H1 (cell line): ENCODE measurements at regions not wholly inside any gene's neighbourhood (a gene's known extent, or its start where the extent isn't known, plus 50 kb on each side); places are given as distances from the start of the nearest gene placed in this dataset.

ENCODE experiments used
- CTCF ChIA-PET: fragments of 300-600 bp; sonication (Branson Sonifier 250); formaldehyde crosslinking; loops from one replicate; lab custom pipeline; 2021; ENCODE audit not compliant: partially characterized antibody; lab: Charles Lee
- POLR2A ChIA-PET: fragments of 300-600 bp; sonication (Branson Sonifier 250); formaldehyde crosslinking; loops from one replicate; lab custom pipeline; 2021; ENCODE audit warnings: inconsistent platforms; ENCODE audit not compliant: partially characterized antibody; lab: Charles Lee
- DNase-seq, 2 experiments: peaks; one replicate each; pipeline versions ENCODE4 v3.0.0 to v3.0.0-alpha.2; 2010 to 2022; ENCODE audit warnings: low spot score in 2 of 2, low read depth in 1 of 2, mixed read lengths in 1 of 2
- FAIRE-seq: peaks from 2 replicates; lab custom pipeline; 2011; peaks lifted over from hg19 to GRCh38; lab: Jason Lieb, UNC
- H2AFZ ChIP-seq: 2 replicates; pipeline ENCODE4 v1.8.1; 2012; ENCODE audit warnings: low read length, inconsistent platforms
- H2AK5ac ChIP-seq: 2 replicates; pipeline ENCODE4 v1.6.1; 2013; ENCODE audit warnings: low read depth, low read length
- H2BK120ac ChIP-seq: replicated peaks from 2 replicates; pipeline ENCODE3; 2013; ENCODE audit warnings: low read depth, low read length, inconsistent platforms
- H2BK12ac ChIP-seq: 2 replicates; pipeline ENCODE4 v1.6.1; 2013; ENCODE audit warnings: low read depth, low read length
- H2BK15ac ChIP-seq: 2 replicates; pipeline ENCODE4 v1.6.1; 2013; ENCODE audit warnings: low read length
- H2BK20ac ChIP-seq: 2 replicates; pipeline ENCODE4 v1.6.1; 2013; ENCODE audit warnings: low read length
- H2BK5ac ChIP-seq: 2 replicates; pipeline ENCODE4 v1.6.1; 2013; ENCODE audit warnings: low read depth, low read length
- H3K14ac ChIP-seq: 2 replicates; pipeline ENCODE4 v1.6.1; 2013; ENCODE audit warnings: inconsistent platforms; ENCODE audit not compliant: insufficient read length
- H3K18ac ChIP-seq: 2 replicates; pipeline ENCODE4 v1.6.1; 2013; ENCODE audit warnings: low read length; ENCODE audit errors: extremely low read depth
- H3K23ac ChIP-seq: 2 replicates; pipeline ENCODE4 v1.6.1; 2013; ENCODE audit warnings: inconsistent platforms; ENCODE audit not compliant: insufficient read length
- H3K23me2 ChIP-seq: 2 replicates; pipeline ENCODE4 v1.6.1; 2013; ENCODE audit warnings: low read depth, low read length
- H3K27ac ChIP-seq: 2 replicates; pipeline ENCODE4 v1.6.1; 2011; ENCODE audit warnings: low read depth, low read length, inconsistent platforms
- H3K27me3 ChIP-seq, 4 experiments: replicated peaks in 1 of 4; 1 replicate in 1 of 4; 2 replicates in 3 of 4; pipeline versions ENCODE4 v1.6.1 to v1.8.1; 2011 to 2013; ENCODE audit warnings: low read length in 3 of 4, mild to moderate bottlenecking in 3 of 4, inconsistent platforms in 2 of 4, mixed read lengths in 2 of 4, moderate library complexity in 1 of 4; ENCODE audit not compliant: control insufficient read depth in 3 of 4, insufficient read depth in 3 of 4; ENCODE audit errors: extremely low read depth in 1 of 4
- H3K36me3 ChIP-seq, 4 experiments: 2 replicates each; pipeline versions ENCODE4 v1.6.1 to v1.8.1; 2011 to 2013; ENCODE audit warnings: mild to moderate bottlenecking in 4 of 4, low read length in 3 of 4, moderate library complexity in 2 of 4, control low read depth in 1 of 4, inconsistent platforms in 1 of 4; ENCODE audit not compliant: insufficient read depth in 4 of 4, control insufficient read depth in 2 of 4
- H3K4ac ChIP-seq: replicated peaks from 2 replicates; pipeline ENCODE3; 2013; ENCODE audit warnings: low read length, low read depth, mixed read lengths, inconsistent platforms; ENCODE audit not compliant: insufficient read length
- H3K4me1 ChIP-seq, 4 experiments: replicated peaks in 1 of 4; 1 replicate in 1 of 4; 2 replicates in 3 of 4; pipeline versions ENCODE4 v1.6.1 to v1.8.1; 2011 to 2013; ENCODE audit warnings: low read length in 3 of 4, inconsistent platforms in 2 of 4, mixed read lengths in 1 of 4; ENCODE audit not compliant: insufficient read depth in 4 of 4, control insufficient read depth in 3 of 4
- H3K4me2 ChIP-seq, 2 experiments: 2 replicates each; pipeline versions ENCODE4 v1.6.1 to v1.8.1; 2011 to 2013; ENCODE audit warnings: low read depth in 2 of 2, low read length in 2 of 2, control low read depth in 1 of 2, inconsistent platforms in 1 of 2, mild to moderate bottlenecking in 1 of 2; ENCODE audit not compliant: insufficient read depth in 1 of 2
- H3K4me3 ChIP-seq, 4 experiments: fragments of 200-600, 300-600 bp in 1 of 4; sonication (generic), shearing (Covaris generic), sonication (Bioruptor Twin) in 1 of 4; 2 replicates each; pipeline versions ENCODE4 v1.5.1 to v1.8.1; 2011 to 2016; ENCODE audit warnings: low read length in 4 of 4, low read depth in 3 of 4, control low read depth in 2 of 4, inconsistent platforms in 2 of 4, mild to moderate bottlenecking in 2 of 4, mixed read lengths in 1 of 4, moderate library complexity in 1 of 4; ENCODE audit not compliant: insufficient read depth in 2 of 4; ENCODE audit errors: extremely low read depth in 1 of 4
- H3K56ac ChIP-seq: replicated peaks from 2 replicates; pipeline ENCODE3; 2013; ENCODE audit warnings: low read depth, mild to moderate bottlenecking, mixed read lengths, low read length, inconsistent platforms; ENCODE audit not compliant: insufficient read length
- H3K79me1 ChIP-seq: 2 replicates; pipeline ENCODE4 v1.6.1; 2013; ENCODE audit warnings: low read depth, low read length, control low read depth
- H3K79me2 ChIP-seq, 2 experiments: 2 replicates each; pipeline versions ENCODE4 v1.6.1 to v1.8.1; 2012 to 2013; ENCODE audit warnings: low read length in 2 of 2, mild to moderate bottlenecking in 2 of 2, inconsistent platforms in 1 of 2; ENCODE audit not compliant: insufficient read depth in 2 of 2, control insufficient read depth in 1 of 2
- H3K9ac ChIP-seq, 4 experiments: replicated peaks in 1 of 4; 1 replicate in 1 of 4; 2 replicates in 3 of 4; pipeline versions ENCODE4 v1.6.1 to v1.8.1; 2011 to 2013; ENCODE audit warnings: low read depth in 3 of 4, low read length in 3 of 4, control low read depth in 2 of 4, mild to moderate bottlenecking in 2 of 4, moderate library complexity in 2 of 4, inconsistent platforms in 1 of 4; ENCODE audit errors: extremely low read depth in 1 of 4
- H3K9me3 ChIP-seq, 2 experiments: 2 replicates each; pipeline versions ENCODE4 v1.6.1 to v1.8.1; 2012 to 2013; ENCODE audit warnings: mild to moderate bottlenecking in 2 of 2, moderate library complexity in 2 of 2, control low read depth in 1 of 2, inconsistent platforms in 1 of 2, low read depth in 1 of 2, low read length in 1 of 2, mixed read lengths in 1 of 2; ENCODE audit not compliant: insufficient read depth in 2 of 2
- H4K20me1 ChIP-seq, 2 experiments: replicated peaks in 1 of 2; 2 replicates each; pipeline versions ENCODE3 to v1.8.1; 2011 to 2013; ENCODE audit warnings: inconsistent platforms in 2 of 2, low read length in 2 of 2, mild to moderate bottlenecking in 1 of 2; ENCODE audit not compliant: insufficient read depth in 2 of 2, control insufficient read depth in 1 of 2
- H4K5ac ChIP-seq: 2 replicates; pipeline ENCODE4 v1.6.1; 2013; ENCODE audit warnings: low read length, low read depth, mixed read lengths, inconsistent platforms; ENCODE audit not compliant: insufficient read length
- H4K8ac ChIP-seq: 2 replicates; pipeline ENCODE4 v1.8.0; 2013; ENCODE audit warnings: mild to moderate bottlenecking, moderate library complexity, low read length, inconsistent platforms; ENCODE audit not compliant: insufficient read depth; ENCODE audit errors: extremely low read depth
- H4K91ac ChIP-seq: replicated peaks from 2 replicates; pipeline ENCODE3; 2013; ENCODE audit warnings: low read length, mixed read lengths, inconsistent platforms; ENCODE audit not compliant: insufficient read length
- EP300 ChIP-seq, 2 experiments: IDR thresholded peaks; 1 replicate in 1 of 2; 2 replicates in 1 of 2; pipeline ENCODE4 v1.6.1; 2011 to 2012; ENCODE audit warnings: low read depth in 2 of 2, low read length in 2 of 2, mild to moderate bottlenecking in 2 of 2, borderline replicate concordance in 1 of 2, inconsistent platforms in 1 of 2, moderate library complexity in 1 of 2
- EZH2 ChIP-seq: fragments of 200-600 bp; sonication (generic); IDR thresholded peaks from 2 replicates; pipeline ENCODE4 v1.7.1; 2012; ENCODE audit warnings: low read depth, mild to moderate bottlenecking, moderate library complexity, low read length, inconsistent platforms; ENCODE audit not compliant: severe bottlenecking
- GTF2F1 ChIP-seq: IDR thresholded peaks from 2 replicates; pipeline ENCODE4 v1.6.1; 2012; ENCODE audit warnings: low read depth, low read length, improper control_type of control experiment, borderline replicate concordance
- KDM4A ChIP-seq: IDR thresholded peaks from one replicate; pipeline ENCODE4 v1.7.1; 2012; ENCODE audit warnings: low read depth, mild to moderate bottlenecking, moderate library complexity, low read length, inconsistent platforms; ENCODE audit not compliant: severe bottlenecking
- POLR2A ChIP-seq, 2 experiments: IDR thresholded peaks; 1 replicate in 1 of 2; 2 replicates in 1 of 2; pipeline ENCODE4 v1.6.1; 2011; ENCODE audit warnings: low read depth in 2 of 2, low read length in 2 of 2, mild to moderate bottlenecking in 2 of 2; ENCODE audit errors: control extremely low read depth in 1 of 2
- RNF2 ChIP-seq: fragments of 200-900, 300-1000 bp; sonication (generic); IDR thresholded peaks from 2 replicates; pipeline ENCODE4 v1.7.1; 2016; ENCODE audit warnings: borderline replicate concordance, low read depth, mild to moderate bottlenecking, antibody characterized with exemption, low read length; ENCODE audit not compliant: poor library complexity, severe bottlenecking; ENCODE audit errors: missing control alignments
- SAP30 ChIP-seq: fragments of 300-600 bp; sonication (generic); IDR thresholded peaks from 2 replicates; pipeline ENCODE4 v1.7.1; 2012; ENCODE audit warnings: low read length, moderate library complexity, mild to moderate bottlenecking, inconsistent platforms; ENCODE audit not compliant: insufficient read depth, insufficient replicate concordance
- SRF ChIP-seq: IDR thresholded peaks from 2 replicates; pipeline ENCODE4 v1.6.1; 2011; ENCODE audit warnings: mild to moderate bottlenecking, low read depth, low read length, moderate library complexity
- TEAD4 ChIP-seq: IDR thresholded peaks from 2 replicates; pipeline ENCODE4 v1.6.1; 2012; ENCODE audit warnings: low read depth, low read length, inconsistent platforms, mixed read lengths
- ZNF274 ChIP-seq: IDR thresholded peaks from 2 replicates; pipeline ENCODE4 v1.7.0; 2012; ENCODE audit warnings: low read length, borderline replicate concordance; ENCODE audit errors: extremely low read depth
- WGBS, 2 experiments: shearing (Covaris generic) in 1 of 2; methylation state at CpG; one replicate each; pipeline versions ENCODE4 v1.1.6 to v1.1.7; 2013 to 2015; ENCODE audit warnings: low lambda C conversion rate in 2 of 2, mixed read lengths in 2 of 2, inconsistent platforms in 1 of 2, low coverage in 1 of 2, missing lambda C conversion rate in 1 of 2; ENCODE audit not compliant: insufficient replicate concordance in 2 of 2, insufficient coverage in 1 of 2, insufficient read length in 1 of 2; ENCODE audit errors: extremely low coverage in 1 of 2, missing lambda C conversion rate in 1 of 2; 5-methylcytosine and 5-hydroxymethylcytosine counted together
- TF ChIP-seq, protein P1 (sequence below): IDR thresholded peaks from 2 replicates; pipeline ENCODE4 v1.6.1; 2012; ENCODE audit warnings: inconsistent platforms

DNA sequence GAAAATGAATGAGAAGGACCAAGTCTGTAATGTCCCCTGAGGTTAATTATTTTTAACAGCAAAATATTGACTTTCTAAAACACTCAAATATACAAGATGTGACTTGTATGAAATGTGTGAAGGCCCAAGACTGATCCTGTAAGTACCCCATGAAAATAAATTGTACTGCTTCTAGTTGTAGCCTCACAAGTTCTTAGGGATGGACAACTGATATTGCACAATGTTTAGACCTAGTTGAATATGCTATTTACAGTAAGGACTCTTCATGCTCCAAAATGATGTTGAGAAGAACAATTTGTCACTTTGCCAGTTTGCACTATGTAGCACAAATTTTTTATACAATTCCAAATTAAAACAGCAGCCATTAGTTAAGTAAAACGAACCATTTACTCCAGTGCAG is 139.7 kb upstream of the GDNF start:
- H2BK5ac ChIP-seq, result no peak overlapping the region
- H4K20me1 ChIP-seq, result no peaks in the 10 kb centered on the region
- H3K18ac ChIP-seq, result no peak overlapping the region
- ChIA-PET POLR2A (no interaction called here), CTCF (interaction anchor here (0.8 kb wide), 1 partner anchor 18 kb away, joined by 4 read pairs; no protein-coding TSS in a partner anchor)
- no peak overlapping the region for H3K4me2 ChIP-seq
- H3K36me3 ChIP-seq, result no peaks in the 10 kb centered on the region
- no peak overlapping the region for H3K56ac ChIP-seq
- no peak overlapping the region for H3K4ac ChIP-seq
- H2BK15ac ChIP-seq, result no peak overlapping the region
- no peaks in the 10 kb centered on the region for H3K23me2 ChIP-seq
- H3K79me1 ChIP-seq, result no peaks in the 10 kb centered on the region
- no peaks in the 10 kb centered on the region for H3K79me2 ChIP-seq
- no peak overlapping the region for H2BK120ac ChIP-seq
- no peak overlapping the region for H2AFZ ChIP-seq
- H4K5ac ChIP-seq, result no peak overlapping the region
- no peak for FAIRE-seq
- no peaks in the 10 kb centered on the region for H3K4me1 ChIP-seq
- no peak overlapping the region for H4K8ac ChIP-seq
- H4K91ac ChIP-seq, result no peak overlapping the region
- 87% methylated on average over 1 of the region's 1 CpG; no CpG with 5 or more reads in 1 of the 2 experiments for WGBS, 2 experiments
- H3K4me3 ChIP-seq, result no peak overlapping the region
- DNase-seq, result no peak
- no peak overlapping the region for H3K23ac ChIP-seq
- TF ChIP-seq TEAD4 (no peak), EP300 (IDR thresholded peaks at IDR 0.05; ENCODE audit: borderline replicate concordance in 1 of 2, low read depth in 2 of 2, low read length in 2 of 2) (no peak), ZNF274 (no peak), EZH2 (no peak), RNF2 (no peak), POLR2A (IDR thresholded peaks at IDR 0.05; ENCODE audit: control extremely low read depth in 1 of 2, low read depth in 2 of 2, low read length in 2 of 2) (no peak), SAP30 (no peak), GTF2F1 (no peak), SRF (no peak), KDM4A (no peak)
- TF ChIP-seq, protein P1, sequence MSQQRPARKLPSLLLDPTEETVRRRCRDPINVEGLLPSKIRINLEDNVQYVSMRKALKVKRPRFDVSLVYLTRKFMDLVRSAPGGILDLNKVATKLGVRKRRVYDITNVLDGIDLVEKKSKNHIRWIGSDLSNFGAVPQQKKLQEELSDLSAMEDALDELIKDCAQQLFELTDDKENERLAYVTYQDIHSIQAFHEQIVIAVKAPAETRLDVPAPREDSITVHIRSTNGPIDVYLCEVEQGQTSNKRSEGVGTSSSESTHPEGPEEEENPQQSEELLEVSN, result no peak
- H2AK5ac ChIP-seq, result no peak overlapping the region
- H3K27ac ChIP-seq, result no peak overlapping the region
- H3K9ac ChIP-seq, result no peak overlapping the region
- peaks cover 3 to 4% of the 10 kb centered on the region in 2 experiments; a peak in 2 of 4 replicates for H3K9me3 ChIP-seq
- H2BK20ac ChIP-seq, result no peak overlapping the region
- H3K27me3 ChIP-seq, result peaks cover 0 to 1% (median 0%) of the 10 kb centered on the region in 4 experiments; a peak in 1 of 7 replicates
- H3K14ac ChIP-seq, result no peak overlapping the region
- H2BK12ac ChIP-seq, result no peak overlapping the region
